Central memory CD4-positive, alpha-beta T cell (primary cell): ENCODE measurements at regions not wholly inside any gene's neighbourhood (a gene's known extent, or its start where the extent isn't known, plus 50 kb on each side); places are given as distances from the start of the nearest gene placed in this dataset.
"Not testable (repeated sequence)": the region's sequence is repeated elsewhere in the genome, so short reads cannot be mapped to it uniquely, and the experiment has no call there.

ENCODE experiments used
- DNase-seq: peaks from one replicate; pipeline ENCODE4 v3.0.0; 2022

DNA sequence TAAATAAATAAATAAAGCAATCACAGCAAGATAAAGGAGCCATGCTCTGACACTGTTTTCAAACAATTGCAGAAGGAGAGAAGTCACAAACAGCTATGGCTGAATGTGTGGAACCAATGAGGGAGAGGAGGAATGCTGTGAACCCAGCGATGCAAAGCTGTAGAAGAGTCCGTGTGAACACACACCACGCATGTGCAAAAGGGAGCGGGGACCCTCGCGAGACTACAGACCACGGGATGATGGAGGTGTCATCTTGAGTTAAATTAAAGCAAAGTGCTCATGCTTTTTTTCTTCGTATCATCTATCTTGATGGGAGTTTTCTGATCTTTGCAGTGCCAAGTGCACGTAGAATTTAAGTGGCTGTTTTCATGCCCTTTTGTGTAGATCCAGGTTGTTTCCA is 123.8 kb upstream of the CDH5 start:
- no peak for DNase-seq

DNA sequence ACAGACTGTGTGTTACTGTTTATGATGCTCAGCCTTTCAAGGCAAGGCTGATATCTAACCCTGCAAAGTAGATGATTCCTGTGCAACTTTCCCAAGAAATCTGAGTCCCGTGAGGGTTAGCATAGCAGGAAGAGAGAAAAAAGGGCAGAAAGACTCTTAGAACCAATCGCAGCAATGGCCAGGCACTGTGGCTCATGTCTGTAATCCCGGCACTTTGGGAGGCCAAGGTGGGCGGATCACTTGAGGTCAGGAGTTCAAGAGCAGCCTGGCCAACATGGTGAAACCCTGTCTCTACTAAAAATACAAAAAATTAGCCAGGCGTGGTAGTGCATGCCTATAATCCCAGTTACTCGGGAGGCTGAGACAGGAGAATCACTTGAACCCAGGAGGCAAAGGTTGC is 124.3 kb upstream of the CDH5 start:
- DNase-seq: not testable (repeated sequence)

DNA sequence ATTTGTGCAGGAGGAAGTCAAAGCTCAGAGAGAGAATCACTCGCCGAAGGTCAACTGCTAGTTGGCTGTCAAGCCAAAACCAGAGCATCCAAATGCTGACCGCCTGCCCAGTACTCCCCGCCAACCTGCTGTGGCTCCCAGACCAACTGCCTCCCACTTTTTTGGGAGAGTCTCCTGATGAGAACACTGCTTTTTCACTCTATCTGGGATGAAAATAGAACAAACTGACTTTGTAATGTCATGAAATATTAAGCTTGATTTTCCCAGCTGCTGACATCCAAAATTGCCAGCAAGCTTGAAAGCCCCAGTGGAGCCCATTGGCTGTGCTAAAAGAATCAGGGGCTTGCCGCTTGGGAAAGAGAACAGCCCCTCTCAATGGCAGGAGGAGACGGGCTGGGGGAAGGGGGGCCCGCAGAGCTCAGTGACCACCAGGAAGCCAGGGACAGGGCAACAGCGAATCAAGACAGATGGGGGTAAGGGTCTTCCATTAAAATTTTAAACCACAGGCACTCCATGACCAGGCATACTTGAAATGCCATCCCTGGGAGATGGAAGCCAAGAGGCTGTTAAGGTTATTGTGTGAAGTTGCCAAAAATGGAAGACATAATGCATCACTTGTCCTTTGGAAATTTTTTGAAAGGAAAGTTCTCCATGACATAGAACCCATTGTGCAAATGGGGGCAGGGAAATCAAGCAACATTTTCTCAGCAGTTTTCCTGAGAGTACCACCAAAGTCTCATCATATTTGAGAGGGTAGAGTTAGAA is 125.7 kb upstream of the CDH5 start:
- DNase-seq: no peak

- no peak for DNase-seq
These were observed 126.4 kb upstream of the CDH5 start for GRCh38 chr16:66240088-66240487.

DNA sequence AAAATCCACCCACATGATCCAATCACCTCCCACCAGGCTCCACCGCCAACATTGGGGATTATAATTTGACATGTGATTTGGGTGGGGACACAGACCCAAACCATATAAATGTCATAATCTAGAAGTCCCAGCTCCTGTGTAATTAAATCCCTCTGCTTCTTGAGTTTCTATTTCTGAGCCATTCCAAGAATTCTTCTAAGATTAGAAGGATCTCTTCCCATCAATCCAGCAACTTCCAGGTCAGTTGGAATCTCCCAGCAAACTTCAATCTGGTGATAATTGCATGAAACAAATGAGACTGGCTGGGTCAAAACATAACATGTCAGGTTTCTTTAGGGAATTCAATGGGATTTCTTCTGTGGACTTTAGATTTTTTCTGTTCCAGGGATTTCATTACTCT is 127.8 kb upstream of the CDH5 start:
- DNase-seq: no peak

GRCh38 chr16:66236301-66236700 is 130.2 kb upstream of the CDH5 start:
- no peak for DNase-seq

DNA sequence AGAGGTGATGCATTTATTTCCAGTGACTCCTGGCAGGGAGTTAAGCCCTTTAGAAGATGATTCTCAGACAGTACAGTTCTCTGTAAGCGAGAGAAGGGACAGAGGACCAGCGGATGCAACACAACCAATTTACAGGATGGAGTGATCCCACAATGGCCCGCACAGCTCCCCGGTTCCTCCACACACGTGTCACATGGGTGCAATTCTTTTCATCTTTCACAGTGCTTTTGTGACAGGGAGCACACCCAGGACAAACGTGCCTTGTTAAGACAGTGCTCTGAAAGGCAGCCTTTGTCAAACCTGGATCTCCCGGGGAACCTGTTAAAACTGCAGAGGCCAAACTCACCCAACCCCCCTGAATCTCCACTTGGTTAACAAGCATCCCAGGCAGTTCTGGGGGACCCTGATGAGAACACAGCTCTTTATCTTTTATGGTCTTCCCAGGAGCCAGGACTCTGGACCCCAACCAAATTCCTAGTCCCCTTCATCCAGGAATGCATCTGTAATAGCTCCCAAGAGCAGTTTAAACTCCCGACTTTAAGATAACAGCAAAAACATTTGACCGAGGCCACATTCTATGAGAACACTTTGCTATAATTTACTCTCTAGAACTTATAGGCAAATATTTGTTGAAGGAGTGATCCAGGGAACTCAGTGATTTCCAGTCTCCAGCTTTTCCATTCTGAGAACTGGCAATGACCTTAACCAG is 134.9 kb upstream of the CDH5 start:
- DNase-seq: no peak

- DNase-seq: no peak
These were observed 136.8 kb upstream of the CDH5 start for GRCh38 chr16:66229651-66230050.

- DNase-seq: no peak
These were observed 137.7 kb upstream of the CDH5 start for GRCh38 chr16:66228792-66229191.

DNA sequence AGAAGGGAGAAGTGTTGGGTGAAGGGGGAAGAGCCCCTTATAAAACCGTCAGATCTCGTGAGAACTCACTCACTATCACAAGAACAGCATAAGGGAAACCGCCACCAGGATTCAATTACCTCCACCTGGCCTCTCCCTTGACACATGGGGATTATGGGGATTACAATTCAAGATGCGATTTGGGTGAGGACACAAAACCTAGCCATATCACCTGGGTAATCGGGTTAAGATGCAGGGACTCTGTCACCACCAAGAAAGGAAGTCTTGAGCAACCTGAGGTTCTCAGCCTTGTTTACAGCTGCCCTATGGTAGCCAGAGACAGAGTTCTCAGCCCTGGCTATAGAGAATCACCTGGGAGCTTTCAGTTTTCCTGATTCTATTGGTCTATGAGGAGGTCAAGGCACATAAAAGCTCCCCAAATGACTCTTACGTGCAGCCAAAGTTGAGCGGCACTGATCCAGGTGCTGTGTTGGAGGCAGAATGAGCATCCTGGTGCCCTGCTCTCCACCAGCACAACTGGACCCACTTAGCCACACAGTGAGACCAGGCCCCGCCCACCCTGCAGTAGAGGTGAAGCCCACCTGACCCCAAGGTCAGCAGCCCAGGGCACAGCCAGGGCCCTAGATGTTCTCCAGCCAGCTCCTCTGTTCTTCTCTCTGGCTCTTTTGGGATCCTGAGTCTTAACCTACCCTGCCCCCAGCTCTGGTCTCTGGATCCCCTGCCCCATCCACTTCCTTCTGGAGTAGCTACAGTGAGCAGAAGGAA is 138.5 kb upstream of the CDH5 start:
- DNase-seq: no peak

- no peak for DNase-seq
These were observed 139.7 kb upstream of the CDH5 start for GRCh38 chr16:66226762-66227161.

DNA sequence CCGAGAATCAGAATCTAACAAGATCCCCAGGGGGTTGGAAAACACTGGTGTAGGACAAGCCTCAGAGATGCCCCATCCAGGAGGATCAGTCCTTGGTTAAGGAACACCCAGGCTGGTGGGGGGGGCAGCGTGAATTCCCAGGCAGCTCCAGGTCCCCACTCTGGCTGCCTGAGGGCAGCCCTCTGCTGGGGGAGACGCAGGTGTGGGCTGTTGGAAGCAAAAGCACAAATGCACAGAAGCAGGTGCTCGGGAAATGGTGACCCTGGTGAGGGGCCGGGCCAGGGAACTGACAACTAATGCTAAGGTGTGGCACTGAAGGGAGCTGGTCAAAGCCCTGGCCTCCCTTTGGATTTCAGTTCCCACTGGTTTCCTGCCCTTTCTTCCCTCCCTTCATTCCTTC is 140.8 kb upstream of the CDH5 start:
- DNase-seq: no peak

DNA sequence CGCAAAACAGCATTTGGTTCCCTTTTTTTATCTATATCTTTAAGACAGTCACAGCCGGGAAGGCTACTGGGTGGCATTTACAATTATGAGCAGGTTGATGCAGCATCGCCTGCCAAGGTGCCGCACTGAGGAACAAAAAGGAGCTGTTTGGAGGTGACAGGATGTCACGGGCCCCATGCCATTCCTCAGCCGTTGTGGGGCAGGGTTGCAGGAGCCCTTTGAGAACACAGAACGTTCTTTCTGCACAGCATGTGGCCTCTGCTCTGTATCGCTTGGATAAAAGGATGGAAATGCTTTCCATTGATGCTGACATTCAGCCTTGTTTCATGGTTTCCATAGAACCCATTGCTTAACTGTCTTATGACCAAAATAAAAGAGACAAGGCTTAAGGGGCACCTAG is 141.9 kb upstream of the CDH5 start:
- DNase-seq: no peak

- no peak for DNase-seq
These were observed 142.3 kb upstream of the CDH5 start for GRCh38 chr16:66224186-66224585.

DNA sequence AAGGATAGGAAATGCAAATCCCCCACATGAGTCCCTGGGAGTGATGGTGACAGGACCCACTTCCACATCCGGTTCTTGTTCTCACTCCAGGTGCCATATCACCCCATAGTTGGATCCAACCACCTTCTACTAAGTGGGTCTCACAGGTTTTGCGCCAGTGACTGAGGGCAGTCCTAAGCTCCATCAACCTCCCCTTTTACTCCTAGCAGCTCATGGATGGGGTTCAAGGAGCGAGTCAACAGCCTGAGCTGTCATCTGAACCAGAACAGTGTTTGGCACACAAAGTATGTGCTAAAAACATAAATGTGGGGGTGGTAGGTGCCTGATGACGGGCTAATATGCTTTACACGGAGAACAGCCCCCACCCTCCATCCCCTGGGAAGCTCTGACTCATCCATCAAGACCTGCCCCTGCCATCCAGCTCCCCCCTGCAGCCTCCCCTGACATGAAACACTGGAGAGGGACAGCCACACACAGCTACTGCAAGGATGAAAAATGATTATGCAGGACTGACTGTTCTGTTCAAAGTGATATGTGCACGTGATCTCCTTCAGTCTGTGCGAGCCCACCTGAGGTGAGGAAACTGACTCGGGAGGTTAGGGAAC is 143.2 kb upstream of the CDH5 start:
- no peak for DNase-seq

- DNase-seq: no peak
These were observed 143.7 kb upstream of the CDH5 start for GRCh38 chr16:66222756-66223155.

- DNase-seq: no peak
These were observed 145.8 kb upstream of the CDH5 start for GRCh38 chr16:66220702-66221101.

- DNase-seq: no peak
These were observed 147.0 kb upstream of the CDH5 start for GRCh38 chr16:66219491-66219890.

DNA sequence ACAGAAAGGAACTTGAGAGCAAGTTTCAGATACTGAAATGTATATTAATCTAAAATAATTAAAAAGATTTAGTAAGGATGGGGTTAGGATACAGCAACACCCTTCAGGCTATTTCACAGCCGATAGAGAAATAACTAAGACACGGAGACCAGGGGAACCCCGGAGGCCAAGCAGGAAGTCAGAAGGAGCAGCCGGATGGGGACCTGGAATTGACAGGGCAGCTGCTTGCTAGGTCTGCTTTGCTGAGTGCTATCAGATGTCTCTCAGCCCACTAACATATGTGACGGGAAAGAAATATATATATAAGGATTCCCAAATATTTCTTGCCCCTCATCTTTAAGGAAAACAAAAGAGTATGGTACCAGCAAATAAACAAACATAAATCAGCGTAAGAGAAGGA is 154.1 kb upstream of the CDH5 start:
- no peak for DNase-seq

DNA sequence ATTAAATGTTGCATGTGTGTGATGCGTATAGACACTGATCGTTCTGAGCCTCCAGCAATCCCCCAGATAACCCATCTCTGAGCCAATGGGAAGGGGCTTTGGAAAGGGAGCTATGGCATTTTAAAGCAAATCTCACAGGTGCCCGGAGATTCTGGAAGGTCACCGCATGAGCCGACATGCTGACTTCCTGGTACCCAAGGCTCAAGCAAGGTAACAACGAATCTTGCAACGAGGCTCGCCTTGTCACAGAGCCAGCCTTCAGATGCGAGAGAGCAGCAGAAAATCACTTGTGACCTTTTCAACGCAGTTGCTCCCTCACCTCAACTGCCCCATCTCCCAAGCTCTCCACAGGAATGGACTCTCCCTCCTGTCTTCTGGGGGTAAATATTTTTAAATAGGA is 154.8 kb upstream of the CDH5 start:
- DNase-seq: no peak

GRCh38 chr16:66207883-66208265 is 158.6 kb upstream of the CDH5 start:
- no peak for DNase-seq

DNA sequence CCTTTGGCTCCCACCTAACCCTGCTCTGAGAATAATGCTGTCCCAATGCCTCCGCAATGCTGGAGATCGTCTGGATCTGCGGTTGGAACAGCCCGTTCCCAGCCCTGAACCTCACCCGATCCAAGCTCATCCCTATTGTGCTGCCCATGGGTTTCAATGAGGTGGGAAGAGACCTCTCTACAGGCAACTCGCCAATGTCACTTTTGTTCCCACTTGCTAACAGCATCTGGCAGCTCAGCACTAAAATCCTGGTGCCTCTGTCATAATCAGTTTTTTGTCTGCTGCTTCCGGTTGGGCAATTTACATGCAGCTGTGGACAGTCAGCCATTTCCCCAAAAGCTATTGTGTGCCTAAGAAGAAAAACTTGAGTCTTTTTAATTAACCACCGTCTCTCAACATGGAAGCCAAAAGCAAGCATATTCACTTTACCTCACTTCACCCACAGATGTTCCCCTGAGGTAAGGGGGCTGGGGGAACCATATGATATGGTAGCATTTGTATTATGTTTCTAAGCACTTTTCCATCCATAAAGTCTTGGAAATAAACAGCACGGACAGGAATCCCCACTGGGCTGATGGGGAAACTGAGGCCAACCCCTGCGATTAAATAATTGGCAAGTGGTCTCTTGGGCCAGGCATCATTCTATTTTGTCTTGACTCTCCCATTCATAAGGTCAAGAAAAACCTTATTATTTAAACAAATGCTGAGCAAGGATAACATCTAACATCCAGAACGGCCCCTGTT is 159.2 kb upstream of the CDH5 start:
- no peak for DNase-seq

GRCh38 chr16:66206363-66206762 is 160.1 kb upstream of the CDH5 start:
- no peak for DNase-seq
